Panc1 (cell line): ENCODE measurements at regions not wholly inside any gene's neighbourhood (a gene's known extent, or its start where the extent isn't known, plus 50 kb on each side); places are given as distances from the start of the nearest gene placed in this dataset.

Experiments
- ATAC-seq: fragments of 200-7000 bp; cut with Tn5 transposase; 2 replicates; pipeline ENCODE4 v1.9.1; 2020; ENCODE audit warnings: mild to moderate bottlenecking, moderate library complexity
- BruUV-seq: library from RNA; stranded (reverse); fragments of 400-500 nt; replicated peaks from 2 replicates; lab custom pipeline; 2021; lab: Mats Ljungman, UMichigan
- CTCF ChIA-PET: fragments of 300-600 bp; sonication (Branson Sonifier 250); formaldehyde crosslinking; loops from one replicate; lab custom pipeline; 2022; ENCODE audit warnings: antibody characterized with exemption; lab: Charles Lee
- POLR2A ChIA-PET: fragments of 300-600 bp; sonication (Branson Sonifier 250); formaldehyde crosslinking; loops from one replicate; lab custom pipeline; 2022; ENCODE audit warnings: antibody characterized with exemption; lab: Charles Lee
- DNase-seq: peaks from one replicate; pipeline ENCODE4 v3.0.0-alpha.2; 2010; ENCODE audit warnings: low read depth, low spot score
- H3K27ac ChIP-seq: 2 replicates; pipeline ENCODE4 v1.5.1; 2011; ENCODE audit warnings: mild to moderate bottlenecking, low read length, inconsistent platforms
- H3K27me3 ChIP-seq: fragments of 200-500 bp; sonication (Bioruptor generic); 2 replicates; pipeline ENCODE4 v1.6.0; 2014; ENCODE audit warnings: low read length, inconsistent platforms; ENCODE audit not compliant: control insufficient read depth, insufficient read depth
- H3K36me3 ChIP-seq: fragments of 200-500 bp; sonication (Bioruptor generic); 2 replicates; pipeline ENCODE4 v1.5.1; 2014; ENCODE audit warnings: inconsistent platforms, mild to moderate bottlenecking, low read length, moderate library complexity; ENCODE audit not compliant: control insufficient read depth, insufficient read depth
- H3K4me1 ChIP-seq: 2 replicates; pipeline ENCODE4 v1.5.1; 2011; ENCODE audit warnings: inconsistent platforms, mild to moderate bottlenecking, low read length, moderate library complexity; ENCODE audit not compliant: control insufficient read depth, insufficient read depth
- H3K4me3 ChIP-seq, 2 experiments: 2 replicates each; pipeline ENCODE4 v1.5.1; 2011 to 2012; ENCODE audit warnings: low read depth in 2 of 2, low read length in 2 of 2, mild to moderate bottlenecking in 2 of 2, inconsistent platforms in 1 of 2, moderate library complexity in 1 of 2
- H3K9me3 ChIP-seq: fragments of 200-500 bp; sonication (Bioruptor generic); 2 replicates; pipeline ENCODE4 v1.5.1; 2014; ENCODE audit warnings: low read depth, mild to moderate bottlenecking, inconsistent platforms, low read length, moderate library complexity; ENCODE audit not compliant: control insufficient read depth, insufficient read depth
- CTCF ChIP-seq: fragments of 450-650 bp; IDR thresholded peaks from 2 replicates; pipeline ENCODE4 v1.5.1; 2017; ENCODE audit warnings: mild to moderate bottlenecking
- POLR2AphosphoS5 ChIP-seq: IDR thresholded peaks from 2 replicates; pipeline ENCODE4 v1.6.1; 2012; ENCODE audit warnings: mild to moderate bottlenecking, low read depth, low read length, moderate library complexity
- REST ChIP-seq, 2 experiments: IDR thresholded peaks; 2 replicates each; pipeline ENCODE4 v1.6.1; 2011 to 2012; ENCODE audit warnings: low read depth in 2 of 2, control low read depth in 1 of 2, low read length in 1 of 2, mild to moderate bottlenecking in 1 of 2, moderate library complexity in 1 of 2; ENCODE audit not compliant: insufficient read depth in 1 of 2
- SIN3A ChIP-seq: IDR thresholded peaks from 2 replicates; pipeline ENCODE4 v1.6.1; 2012; ENCODE audit warnings: low read depth, mild to moderate bottlenecking, low read length, moderate library complexity, borderline replicate concordance; ENCODE audit not compliant: insufficient read depth
- TCF7L2 ChIP-seq: IDR thresholded peaks from 2 replicates; pipeline ENCODE4 v1.6.1; 2011; ENCODE audit warnings: mild to moderate bottlenecking, low read depth, low read length, inconsistent platforms
- in situ Hi-C: cut with HindIII; loops from 2 replicates; pipeline ENCODE4 v1.10.0; 2016; ENCODE audit warnings: low sequenced_read_pairs, low pct_unique_long_range_greater_than_20kb
- intact Hi-C: fragments of 100-400 bp; cut with micrococcal nuclease; formaldehyde crosslinking; loops from one replicate; pipeline ENCODE4 v1.10.0; 2022; ENCODE audit not compliant: unreplicated experiment

- Histone ChIP-seq H3K4me1 (no peaks in the 10 kb centered on the region), H3K4me3 (no peak overlapping the region), H3K36me3 (no peaks in the 10 kb centered on the region), H3K27ac (no peak overlapping the region), H3K9me3 (no peaks in the 10 kb centered on the region), H3K27me3 (no peaks in the 10 kb centered on the region)
- intact Hi-C loops (no loop called here), in situ Hi-C loops (no loop called here)
- DNase-seq = no peak
- POLR2A ChIA-PET = no interaction called here
- ATAC-seq = no peak
- TF ChIP-seq REST (IDR thresholded peaks at IDR 0.05; ENCODE audit: insufficient read depth in 1 of 2, low read depth in 2 of 2, low read length in 1 of 2) = no peak
- no peak for TF ChIP-seq SIN3A
- TF ChIP-seq CTCF = no peak
- CTCF ChIA-PET = no interaction called here
- BruUV-seq = no TSS peak
Measured at GRCh38 chr5:135266303-135266635, 132.8 kb downstream of the MACROH2A1 start.

DNA sequence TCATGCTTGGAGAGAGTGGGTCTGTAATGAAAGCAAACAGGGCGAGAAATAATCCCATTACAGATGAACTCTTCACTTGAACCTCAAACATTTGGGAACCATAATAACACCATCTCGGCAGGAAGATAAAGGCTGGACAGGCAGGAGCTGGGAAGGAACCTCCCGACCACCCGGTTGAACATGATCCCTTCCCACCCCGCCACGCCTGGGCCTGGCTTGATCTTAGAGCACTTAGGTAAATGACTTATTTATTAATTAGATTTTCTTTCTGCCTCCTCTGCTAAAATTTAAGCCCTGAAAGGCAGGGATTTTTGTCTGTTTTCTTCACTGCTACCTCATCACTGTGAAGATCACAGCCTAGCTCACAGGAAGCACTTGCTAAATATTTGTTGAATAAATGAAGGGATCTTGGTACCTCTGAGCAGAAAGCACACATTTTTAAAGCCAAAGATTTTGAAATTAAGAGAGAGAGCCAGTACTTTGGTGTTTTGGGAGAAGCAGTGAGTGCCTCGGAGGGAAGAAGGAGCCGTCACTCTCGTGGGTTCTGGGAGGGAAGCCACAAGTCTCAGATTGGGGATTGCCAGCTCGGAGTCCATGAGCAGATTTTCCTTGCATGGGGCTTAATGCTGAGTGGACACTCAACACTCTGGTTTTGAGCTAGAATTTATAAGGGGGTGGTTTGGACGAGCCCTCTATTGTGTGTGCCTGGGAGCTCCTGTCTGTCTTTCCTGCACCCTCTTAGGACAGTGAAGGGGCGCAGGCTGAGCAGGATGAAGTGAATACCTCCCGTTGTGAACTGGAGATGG is 133.3 kb downstream of the MACROH2A1 start:
- CTCF ChIA-PET = interaction anchor here (0.6 to 1.2 kb wide), 2 partner anchors 53 to 192 kb away, joined by 3 to 5 read pairs; no protein-coding TSS in a partner anchor
- POLR2A ChIA-PET = no interaction called here
- Histone ChIP-seq H3K36me3 (no peaks in the 10 kb centered on the region), H3K4me3 (no peak overlapping the region), H3K4me1 (no peaks in the 10 kb centered on the region), H3K27ac (no peak overlapping the region), H3K9me3 (no peaks in the 10 kb centered on the region), H3K27me3 (no peaks in the 10 kb centered on the region)
- no TSS peak for BruUV-seq
- TF ChIP-seq CTCF (no peak), SIN3A (no peak), REST (IDR thresholded peaks at IDR 0.05; ENCODE audit: insufficient read depth in 1 of 2, low read depth in 2 of 2, low read length in 1 of 2) (no peak), POLR2AphosphoS5 (no peak), TCF7L2 (no peak)
- in situ Hi-C loops (no loop called here), intact Hi-C loops (no loop called here)
- ATAC-seq = no peak
- no peak for DNase-seq
